ENCODE measurements at regions not wholly inside any gene's neighbourhood (a gene's known extent, or its start where the extent isn't known, plus 50 kb on each side); places are given as distances from the start of the nearest gene placed in this dataset.
"Not testable (repeated sequence)": the region's sequence is repeated elsewhere in the genome, so short reads cannot be mapped to it uniquely, and the experiment has no call there.

GRCh38 chr15:45868109-45868691 lies 233.4 kb downstream of the SQOR start:
- no peak for DNase-seq (ENCODE audit: low read depth)

- DNase-seq (ENCODE audit: low read depth) = no peak
Observed at GRCh38 chr15:45869034-45869668, 234.3 kb downstream of the SQOR start.

GRCh38 chr15:45871121-45871855 lies 236.5 kb downstream of the SQOR start:
- no peak for DNase-seq (ENCODE audit: low read depth)

GRCh38 chr15:45873781-45874180 lies 239.0 kb downstream of the SQOR start:
- DNase-seq (ENCODE audit: low read depth) = no peak

- DNase-seq (ENCODE audit: low read depth) = not testable (repeated sequence)
Observed at GRCh38 chr15:45874566-45874965, 239.7 kb downstream of the SQOR start.

- no peak for DNase-seq (ENCODE audit: low read depth)
Observed at GRCh38 chr15:45884289-45884688, 249.5 kb downstream of the SQOR start.

- no peak for DNase-seq (ENCODE audit: low read depth)
Observed at GRCh38 chr15:45884755-45885445, 250.1 kb downstream of the SQOR start.

GRCh38 chr15:45885801-45886200 lies 251.0 kb downstream of the SQOR start:
- DNase-seq (ENCODE audit: low read depth) = no peak

- DNase-seq (ENCODE audit: low read depth) = no peak
Observed at GRCh38 chr15:45891766-45892165, 256.9 kb downstream of the SQOR start.

- DNase-seq (ENCODE audit: low read depth) = no peak
Observed at GRCh38 chr15:45892182-45892581, 257.4 kb downstream of the SQOR start.

GRCh38 chr15:45903283-45903682 lies 268.5 kb downstream of the SQOR start:
- no peak for DNase-seq (ENCODE audit: low read depth)

- no peak for DNase-seq (ENCODE audit: low read depth)
Observed at GRCh38 chr15:45904019-45904418, 269.2 kb downstream of the SQOR start.

- DNase-seq (ENCODE audit: low read depth) = no peak
Observed at GRCh38 chr15:45906230-45906629, 271.4 kb downstream of the SQOR start.

- no peak for DNase-seq (ENCODE audit: low read depth)
Observed at GRCh38 chr15:45910671-45911070, 275.8 kb downstream of the SQOR start.

GRCh38 chr15:45913451-45913850 lies 278.6 kb downstream of the SQOR start:
- DNase-seq (ENCODE audit: low read depth) = no peak

GRCh38 chr15:45914425-45914824 lies 279.6 kb downstream of the SQOR start:
- DNase-seq (ENCODE audit: low read depth) = no peak

GRCh38 chr15:45918839-45919238 lies 284.0 kb downstream of the SQOR start:
- no peak for DNase-seq (ENCODE audit: low read depth)

GRCh38 chr15:45919806-45920205 lies 285.0 kb downstream of the SQOR start:
- no peak for DNase-seq (ENCODE audit: low read depth)

GRCh38 chr15:45921376-45921775 lies 286.5 kb downstream of the SQOR start:
- no peak for DNase-seq (ENCODE audit: low read depth)

- DNase-seq (ENCODE audit: low read depth) = no peak
Observed at GRCh38 chr15:45921978-45922377, 287.1 kb downstream of the SQOR start.

GRCh38 chr15:45941367-45941766 lies 306.5 kb downstream of the SQOR start:
- no peak for DNase-seq (ENCODE audit: low read depth)

- DNase-seq (ENCODE audit: low read depth) = no peak
Observed at GRCh38 chr15:45943240-45943639, 308.4 kb downstream of the SQOR start.

GRCh38 chr15:45946111-45946510 lies 311.3 kb downstream of the SQOR start:
- DNase-seq (ENCODE audit: low read depth) = no peak

All from activated T-helper 9 cell treated with anti-CD3 and anti-CD28 coated beads, Interleukin-2, amount 50 U/mL, for 16 hours (primary cell).